Muscle layer of colon (tissue), 2 donors: ENCODE measurements at regions not wholly inside any gene's neighbourhood (a gene's known extent, or its start where the extent isn't known, plus 50 kb on each side); places are given as distances from the start of the nearest gene placed in this dataset.

Experiments
- H3K27ac ChIP-seq: one replicate; pipeline ENCODE4 v1.7.0; 2013; ENCODE audit warnings: low read depth, mild to moderate bottlenecking, low read length, moderate library complexity
- H3K27me3 ChIP-seq, 2 donors: one replicate each; pipeline ENCODE4 v1.7.0; 2013; ENCODE audit warnings: low read length in 2 of 2, mild to moderate bottlenecking in 2 of 2; ENCODE audit not compliant: insufficient read depth in 2 of 2, control insufficient read depth in 1 of 2
- H3K36me3 ChIP-seq: one replicate; pipeline ENCODE4 v1.7.0; 2013; ENCODE audit warnings: mild to moderate bottlenecking, low read length; ENCODE audit not compliant: insufficient read depth
- H3K4me1 ChIP-seq: one replicate; pipeline ENCODE4 v1.7.0; 2013; ENCODE audit warnings: mild to moderate bottlenecking, low read length; ENCODE audit not compliant: insufficient read depth
- H3K4me3 ChIP-seq, 2 donors: one replicate each; pipeline ENCODE4 v1.7.0; 2013; ENCODE audit warnings: low read length in 2 of 2, low read depth in 1 of 2, mild to moderate bottlenecking in 1 of 2, moderate library complexity in 1 of 2
- H3K9ac ChIP-seq: one replicate; pipeline ENCODE4 v1.7.0; 2013; ENCODE audit warnings: low read length
- H3K9me3 ChIP-seq: one replicate; pipeline ENCODE4 v1.7.0; 2013; ENCODE audit warnings: mild to moderate bottlenecking, low read length
- donor health status: abdominal sarcoma.
- donor health status: Adenocarcinoma of cecum.

GRCh38 chr2:121160366-121160765, 124.6 kb downstream of the TFCP2L1 start:
- H3K27ac ChIP-seq, result no peak overlapping the region
- peaks cover 7% of the 10 kb centered on the region for H3K9me3 ChIP-seq

GRCh38 chr2:121161272-121161671, 123.7 kb downstream of the TFCP2L1 start:
- H3K27ac ChIP-seq, result no peak overlapping the region
- H3K9ac ChIP-seq, result no peak overlapping the region
- no peak overlapping the region for H3K4me3 ChIP-seq
- no peaks in the 10 kb centered on the region for H3K36me3 ChIP-seq
- no peaks in the 10 kb centered on the region for H3K4me1 ChIP-seq
- no peaks in the 10 kb centered on the region for H3K27me3 ChIP-seq
- peaks cover 7% of the 10 kb centered on the region for H3K9me3 ChIP-seq

More at GRCh38 chr2:121160366-121160765, 124.6 kb downstream of the TFCP2L1 start:
- Histone ChIP-seq H3K27me3 (no peaks in the 10 kb centered on the region), H3K4me3 (no peak overlapping the region), H3K36me3 (no peaks in the 10 kb centered on the region), H3K9ac (no peak overlapping the region), H3K4me1 (no peaks in the 10 kb centered on the region)

- H3K27ac ChIP-seq, result no peak overlapping the region
- H3K9me3 ChIP-seq, result peaks cover 1% of the 10 kb centered on the region
- no peak overlapping the region for H3K4me3 ChIP-seq
- no peaks in the 10 kb centered on the region for H3K4me1 ChIP-seq
- H3K36me3 ChIP-seq, result no peaks in the 10 kb centered on the region
- no peak overlapping the region for H3K9ac ChIP-seq
- no peaks in the 10 kb centered on the region for H3K27me3 ChIP-seq
Measured at GRCh38 chr2:121162893-121163292, 122.1 kb downstream of the TFCP2L1 start.

- no peak overlapping the region for H3K9ac ChIP-seq
- H3K27me3 ChIP-seq, result no peaks in the 10 kb centered on the region
- H3K36me3 ChIP-seq, result no peaks in the 10 kb centered on the region
- H3K9me3 ChIP-seq, result no peaks in the 10 kb centered on the region
- no peak overlapping the region for H3K27ac ChIP-seq
- no peaks in the 10 kb centered on the region for H3K4me1 ChIP-seq
- H3K4me3 ChIP-seq, result no peak overlapping the region
Measured at GRCh38 chr2:121164042-121164441, 121.0 kb downstream of the TFCP2L1 start.

- H3K36me3 ChIP-seq, result no peaks in the 10 kb centered on the region
- no peaks in the 10 kb centered on the region for H3K9me3 ChIP-seq
- H3K9ac ChIP-seq, result no peak overlapping the region
- no peak overlapping the region for H3K4me3 ChIP-seq
- no peaks in the 10 kb centered on the region for H3K27me3 ChIP-seq
- no peaks in the 10 kb centered on the region for H3K4me1 ChIP-seq
- H3K27ac ChIP-seq, result no peak overlapping the region
Measured at GRCh38 chr2:121165038-121165542, 119.9 kb downstream of the TFCP2L1 start.
